Stimulated activated CD4-positive, alpha-beta T cell treated with anti-CD3 and anti-CD28 coated beads, TNF-alpha, amount 100 ng/mL, for 24 hours (primary cell): ENCODE measurements at regions not wholly inside any gene's neighbourhood (a gene's known extent, or its start where the extent isn't known, plus 50 kb on each side); places are given as distances from the start of the nearest gene placed in this dataset.

Source experiments
- DNase-seq, 3 experiments: peaks; one replicate each; pipeline ENCODE4 v3.0.0-alpha.2; 2020; ENCODE audit warnings: low read depth in 3 of 3

DNA sequence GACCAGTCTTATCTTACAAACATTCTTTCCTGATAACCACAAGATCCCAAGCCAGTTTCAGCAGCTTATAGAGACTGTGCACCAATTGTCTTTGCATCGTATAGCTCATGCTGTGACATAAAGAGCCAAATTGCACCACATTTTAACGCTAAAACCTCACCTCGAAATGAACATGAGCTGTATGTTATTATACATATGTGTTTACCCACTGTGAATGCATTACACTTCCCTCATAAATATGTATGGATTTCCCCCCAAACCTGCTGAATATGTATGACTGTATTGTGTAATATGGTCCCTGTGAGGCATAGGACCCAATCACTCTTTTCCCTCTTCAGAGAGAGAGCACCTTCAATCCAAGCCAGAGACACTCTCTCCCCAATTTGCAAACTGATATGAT, 692.4 kb downstream of the NLGN4X start:
- DNase-seq, result no peak

DNA sequence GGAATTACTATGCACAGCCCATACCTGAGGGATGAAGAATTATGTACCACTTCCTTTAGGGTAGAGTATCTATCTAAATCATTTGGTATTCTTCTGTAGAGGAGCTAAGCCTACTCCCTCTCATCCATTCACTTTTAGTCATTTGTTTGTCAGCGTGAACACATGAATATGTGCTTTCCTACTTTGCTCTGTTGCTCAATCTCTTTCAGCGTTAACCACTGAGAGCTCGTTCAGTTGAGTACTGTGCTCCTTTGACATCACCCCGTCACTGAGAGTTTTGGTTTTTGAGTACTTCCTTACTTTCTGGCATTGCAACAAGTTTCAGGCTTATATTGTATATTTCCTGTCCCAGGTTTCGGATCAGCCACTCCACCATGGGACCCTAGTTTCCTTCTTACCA, 700.6 kb downstream of the NLGN4X start:
- no peak for DNase-seq

DNA sequence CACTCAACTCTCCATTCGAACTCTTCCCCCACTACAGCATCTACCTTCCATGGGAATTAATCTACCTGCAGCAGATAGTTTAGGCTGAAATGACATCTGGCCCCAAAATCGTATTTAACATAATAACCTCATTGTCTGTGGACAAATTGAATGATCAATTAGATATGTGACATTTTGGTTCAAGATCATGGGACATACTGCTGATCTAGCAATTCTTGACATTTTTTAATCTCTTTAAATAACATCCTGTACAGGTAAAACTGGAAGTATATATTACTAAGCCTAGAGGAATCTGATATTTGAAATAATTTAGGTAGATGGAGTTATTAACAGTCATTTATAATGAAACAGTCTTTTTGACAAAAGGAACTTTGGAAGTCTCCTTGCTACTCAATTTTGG, 702.5 kb downstream of the NLGN4X start:
- DNase-seq, result no peak

DNA sequence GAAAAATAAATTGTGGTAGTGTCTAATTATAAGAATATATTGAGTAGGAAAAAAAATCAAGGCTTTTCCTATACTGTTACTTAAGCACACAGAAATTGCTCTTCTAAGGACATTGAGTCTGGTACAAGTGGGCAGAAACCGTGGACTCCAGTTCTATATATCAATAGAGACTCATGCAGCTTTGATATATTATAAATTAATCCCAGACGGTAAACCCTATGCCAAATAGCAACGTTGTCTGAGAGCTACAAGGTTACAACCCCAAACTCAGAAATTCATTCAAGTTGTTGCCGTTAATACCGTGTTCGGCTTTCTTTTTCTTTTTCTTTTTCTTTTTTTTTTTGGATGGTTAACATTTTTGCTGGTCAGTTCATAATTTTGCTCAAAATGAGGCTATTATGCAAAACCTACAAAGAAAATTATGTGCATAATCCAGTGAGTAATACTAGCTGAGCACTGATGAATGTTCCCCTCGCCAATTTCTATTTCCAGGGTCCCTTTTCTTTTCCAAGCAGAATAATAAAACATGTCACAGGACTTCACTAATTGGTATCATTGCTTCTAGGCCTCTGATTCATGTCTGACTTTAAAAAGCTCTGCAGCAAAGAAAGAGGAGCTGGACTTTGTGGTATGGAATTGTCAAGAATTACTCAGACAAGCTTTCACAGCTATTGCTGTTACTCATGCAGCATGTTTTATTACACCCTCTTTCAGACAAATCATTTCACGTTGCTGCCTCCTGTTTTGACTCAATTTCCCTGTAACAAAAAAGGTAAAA, 737.7 kb downstream of the NLGN4X start:
- no peak for DNase-seq

DNA sequence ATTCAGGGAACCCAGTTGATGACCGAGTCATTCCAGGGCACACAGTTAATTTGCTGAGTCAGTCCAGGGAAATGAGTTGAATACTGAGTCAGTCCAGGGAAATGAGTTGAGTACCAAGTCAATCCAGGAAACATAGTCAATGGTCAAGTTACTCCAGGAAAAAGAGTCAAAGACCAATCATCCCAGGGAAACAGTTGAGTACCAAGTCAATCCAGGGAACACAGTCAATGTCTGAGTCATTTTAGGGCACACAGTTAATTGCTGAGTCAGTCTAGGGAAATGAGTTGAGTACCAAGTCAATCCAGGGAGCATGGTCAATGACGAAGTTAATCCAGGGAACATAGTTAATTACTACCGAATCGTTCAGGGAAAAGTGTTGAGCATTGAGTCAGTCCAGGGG, 754.4 kb downstream of the NLGN4X start:
- DNase-seq, result no peak

DNA sequence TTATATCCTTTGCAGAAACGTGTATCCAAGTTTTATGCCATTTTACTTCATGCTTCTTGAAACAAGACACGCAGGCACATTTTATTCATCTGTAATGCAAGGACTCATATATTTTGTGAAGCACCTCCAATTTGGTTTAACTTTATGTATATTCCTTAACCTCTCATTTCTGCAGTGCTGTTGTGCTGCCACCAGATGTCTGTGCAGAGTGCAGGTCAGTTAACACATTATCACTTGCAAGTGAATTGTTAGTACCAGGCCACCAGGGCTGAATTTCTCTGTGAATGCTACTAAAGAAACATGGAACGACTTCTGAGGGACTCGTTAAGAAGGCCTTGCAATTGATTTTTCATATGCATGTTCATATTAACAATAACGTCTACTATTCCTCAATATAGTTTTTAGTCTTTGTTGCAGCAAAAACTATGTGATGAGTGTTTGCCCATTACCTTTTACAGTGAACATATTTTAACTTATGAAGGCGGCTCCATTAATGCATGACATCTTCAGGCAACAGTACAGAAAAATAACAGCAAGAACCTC, 770.3 kb downstream of the NLGN4X start:
- no peak for DNase-seq

DNA sequence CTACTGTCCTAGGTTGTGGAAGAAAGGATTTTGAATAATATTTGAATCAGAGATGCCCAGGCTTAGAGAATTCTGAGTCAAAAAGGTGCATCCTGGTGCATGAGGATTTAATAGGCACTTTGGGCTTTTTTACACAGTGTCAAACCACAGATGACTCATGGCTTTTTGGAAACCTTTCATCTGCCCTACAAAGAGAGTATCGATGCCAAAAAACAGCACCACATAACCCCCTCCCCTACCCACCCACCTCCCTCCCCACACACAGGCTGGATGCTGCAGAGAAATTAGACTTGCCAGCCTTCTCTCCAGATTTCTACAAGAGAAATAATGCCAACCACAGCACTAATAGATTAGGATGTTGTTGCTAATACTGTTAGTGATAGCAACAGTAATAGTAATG, 779.3 kb downstream of the NLGN4X start:
- DNase-seq, result no peak

DNA sequence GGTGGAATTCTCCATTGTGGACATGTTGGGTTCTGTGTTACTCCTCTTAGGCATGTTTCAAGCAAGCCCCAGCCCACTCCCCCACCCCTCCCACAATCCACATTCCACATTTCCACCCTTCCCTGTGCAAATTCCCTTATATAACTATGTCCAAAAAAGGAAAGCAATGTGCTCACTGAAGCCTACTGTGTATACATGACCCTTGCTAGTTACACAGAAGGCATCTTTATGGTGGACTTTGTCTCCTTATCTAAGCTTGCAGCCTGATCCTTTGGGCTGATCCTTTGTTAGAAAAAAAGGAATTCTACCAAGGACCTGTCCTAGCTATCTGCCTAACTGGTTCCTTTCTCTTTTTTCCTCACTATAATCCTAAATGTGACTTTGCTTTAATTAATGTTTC, 796.8 kb downstream of the NLGN4X start:
- no peak for DNase-seq

DNA sequence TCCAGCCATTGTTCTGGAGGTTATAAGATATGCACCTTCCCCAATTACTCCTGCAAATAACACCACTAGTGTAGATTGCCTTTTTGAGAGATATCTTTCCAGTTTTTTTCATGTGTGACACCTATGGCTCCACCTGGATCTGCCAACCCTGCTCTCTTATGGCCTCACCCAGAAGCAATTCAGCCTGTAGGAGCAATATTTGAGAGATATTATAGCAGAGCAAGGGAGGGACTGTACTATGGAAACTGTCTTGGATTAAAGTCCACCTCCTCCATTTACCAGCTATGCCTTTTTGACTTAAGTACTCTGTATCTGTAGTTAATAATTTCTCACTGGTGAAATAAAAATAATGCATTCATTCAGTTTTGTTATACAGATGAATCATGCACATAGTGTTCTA, 803.5 kb downstream of the NLGN4X start:
- no peak for DNase-seq

DNA sequence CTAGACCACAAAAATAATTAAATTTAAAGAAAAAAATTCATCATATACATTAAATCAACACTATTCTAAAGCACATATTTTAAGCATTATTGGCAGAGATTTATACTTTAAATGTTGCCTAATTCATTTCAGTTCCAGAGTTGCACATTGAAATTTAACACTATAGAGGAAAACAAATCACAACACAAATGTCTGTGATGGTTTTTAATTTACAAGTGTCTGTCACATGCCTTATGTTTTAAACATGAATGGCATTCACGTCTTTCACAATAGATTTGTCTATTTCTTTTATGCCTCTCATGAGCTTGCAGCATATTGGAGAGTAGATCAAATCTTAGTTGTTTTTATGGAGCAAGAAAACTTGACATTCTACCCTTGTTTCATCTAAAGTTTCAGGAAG, 811.3 kb downstream of the NLGN4X start:
- no peak for DNase-seq

DNA sequence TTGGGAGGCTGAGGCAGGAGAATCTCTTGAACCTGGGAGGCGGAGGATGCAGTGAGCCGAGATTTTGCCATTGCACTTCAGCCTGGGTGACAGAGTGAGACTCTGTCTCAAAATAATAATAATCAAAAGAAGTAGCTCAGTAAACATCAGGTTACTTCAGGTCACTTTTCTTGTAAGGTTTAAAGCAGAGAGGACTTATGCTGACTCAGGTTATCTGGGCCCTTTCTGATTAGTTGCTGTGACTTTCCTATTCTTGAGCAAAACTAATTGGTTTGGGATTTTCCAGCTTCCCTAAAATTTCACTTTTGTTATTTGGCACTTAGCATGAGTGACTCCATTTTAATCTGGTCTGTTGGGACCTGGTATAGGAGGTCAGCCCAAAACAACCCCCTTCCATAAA, 812.9 kb downstream of the NLGN4X start:
- DNase-seq, result no peak

DNA sequence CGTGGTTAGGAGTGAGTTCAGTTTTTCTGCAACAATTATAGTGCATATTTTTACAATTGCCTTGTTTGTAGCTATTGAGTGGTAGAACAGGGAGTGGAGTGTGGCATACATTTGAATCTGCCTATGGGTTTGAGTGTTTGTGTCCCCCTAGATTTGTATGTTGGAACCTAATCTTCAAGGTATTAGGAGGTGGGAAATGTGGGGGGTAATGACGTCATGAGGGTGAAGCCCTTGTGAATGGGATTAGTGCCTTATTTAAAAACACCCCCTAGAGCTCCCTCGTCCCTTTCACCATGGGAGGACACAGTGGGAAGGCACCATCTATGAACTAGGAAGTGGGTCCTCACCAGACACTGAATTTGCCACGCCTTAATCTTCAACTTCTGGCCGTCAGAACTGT, 819.6 kb downstream of the NLGN4X start:
- no peak for DNase-seq

DNA sequence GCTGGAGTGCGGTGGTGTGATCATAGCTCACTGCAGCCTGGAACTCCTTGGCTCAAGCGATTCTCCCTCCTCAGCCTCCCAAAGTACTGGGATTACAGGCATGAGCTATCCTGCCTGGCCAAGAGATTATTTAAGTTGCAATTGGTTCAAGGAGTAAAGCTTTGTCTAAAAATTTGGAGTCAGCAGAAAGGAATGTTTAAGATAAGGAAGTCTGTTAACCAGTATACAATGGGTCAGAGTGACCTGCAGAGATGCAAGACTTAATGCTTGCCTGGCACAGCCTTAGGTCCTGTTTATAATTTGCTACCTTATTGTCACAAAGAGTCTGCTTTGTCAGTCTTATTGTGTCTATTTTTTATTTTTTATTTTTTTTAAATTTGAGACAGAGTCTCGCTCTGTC, 826.2 kb downstream of the NLGN4X start:
- DNase-seq, result no peak

DNA sequence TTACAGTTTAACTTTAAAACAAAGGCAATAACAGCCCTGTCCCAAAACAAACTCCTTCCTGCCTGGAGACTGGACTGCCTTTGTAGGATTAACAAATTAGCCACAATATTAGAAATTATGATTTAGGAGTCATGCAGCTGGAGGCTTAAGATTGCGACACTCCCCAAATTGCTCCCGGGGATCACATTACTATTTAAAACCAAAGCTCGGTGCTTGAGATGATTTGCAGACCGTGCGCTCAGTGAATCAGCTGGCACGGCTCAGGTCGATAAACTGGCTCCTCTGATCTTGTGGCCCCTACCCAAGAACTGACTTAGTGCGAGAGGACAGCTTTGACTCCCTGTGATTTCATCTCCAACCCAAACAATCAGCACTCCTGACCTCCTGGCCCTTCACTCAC, 829.3 kb downstream of the NLGN4X start:
- no peak for DNase-seq

DNA sequence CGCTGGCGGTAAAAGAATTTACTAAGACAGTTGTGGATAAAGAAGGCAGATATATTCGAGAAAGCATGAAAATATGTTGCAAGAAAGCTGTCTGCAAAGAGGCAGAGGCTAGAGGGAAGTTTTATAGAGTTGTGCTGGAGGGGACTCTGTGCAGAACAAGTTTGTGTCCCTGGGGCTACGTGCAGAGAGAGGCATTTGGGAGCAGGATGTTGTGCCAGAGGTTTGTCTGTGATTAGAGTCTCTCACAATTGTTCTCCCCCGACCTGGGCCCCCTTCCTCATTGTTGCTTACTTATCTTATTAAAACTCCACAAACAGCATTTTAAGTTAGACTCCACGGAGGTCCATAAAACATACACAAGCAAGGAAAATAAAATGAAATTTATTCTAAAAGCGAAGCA, 831.3 kb downstream of the NLGN4X start:
- no peak for DNase-seq

DNA sequence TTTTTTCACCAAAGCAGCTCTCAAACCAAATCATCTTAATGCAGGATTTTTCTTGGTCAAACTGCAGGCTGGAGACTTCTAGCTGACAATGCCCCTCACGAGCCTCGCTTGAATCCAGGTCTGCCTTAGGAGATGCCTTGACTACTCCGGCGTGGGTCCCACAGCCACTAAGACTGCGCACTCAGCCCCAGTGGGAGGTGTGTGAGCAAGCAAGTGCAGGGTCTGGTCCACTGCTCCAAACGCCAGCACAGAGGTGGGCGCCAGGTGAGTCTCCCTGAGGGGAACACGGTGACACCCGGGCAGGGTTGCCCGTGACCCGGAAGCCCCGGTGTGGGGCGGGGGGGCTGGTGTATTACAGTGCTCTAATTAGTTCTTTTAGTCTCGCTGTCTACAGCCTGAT, 838.3 kb downstream of the NLGN4X start:
- DNase-seq, result no peak

DNA sequence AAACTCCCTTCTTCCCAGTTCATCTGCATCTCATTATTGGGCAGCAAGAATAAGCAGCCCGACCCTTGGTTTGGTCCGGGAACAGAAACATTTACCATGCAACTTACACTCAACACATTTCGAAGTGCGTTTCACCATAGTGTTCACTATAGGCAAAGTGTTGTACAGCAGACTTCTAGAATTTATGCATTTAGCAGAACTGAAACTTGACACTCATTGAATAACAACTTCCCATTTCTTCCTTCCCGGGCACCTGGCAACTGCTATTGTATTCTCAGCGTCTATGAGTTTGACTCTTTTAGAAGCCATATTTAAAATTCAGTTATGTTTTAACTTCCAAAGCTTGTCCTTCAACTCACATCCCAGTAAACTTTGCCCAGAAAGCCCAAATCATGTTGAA, 840.6 kb downstream of the NLGN4X start:
- DNase-seq, result no peak

DNA sequence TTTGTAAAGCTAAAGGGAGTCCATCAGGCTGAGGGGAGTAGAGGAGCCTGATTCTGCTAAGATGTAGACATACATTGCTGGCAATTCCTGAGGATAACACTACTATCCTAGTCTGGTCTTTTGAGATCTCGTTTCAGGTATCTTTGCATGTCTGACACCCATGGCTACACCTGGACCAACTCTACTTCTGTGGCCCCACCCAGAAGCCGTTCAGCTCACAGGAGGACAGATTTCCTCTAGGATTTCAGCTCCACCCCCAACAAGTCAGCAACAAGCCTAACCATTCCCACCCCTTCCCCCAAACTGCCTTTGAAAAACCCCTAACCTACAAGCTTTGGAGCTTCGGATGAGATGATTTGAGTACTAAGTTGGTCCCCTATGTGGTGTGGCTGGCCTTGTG, 848.2 kb downstream of the NLGN4X start:
- DNase-seq, result no peak

DNA sequence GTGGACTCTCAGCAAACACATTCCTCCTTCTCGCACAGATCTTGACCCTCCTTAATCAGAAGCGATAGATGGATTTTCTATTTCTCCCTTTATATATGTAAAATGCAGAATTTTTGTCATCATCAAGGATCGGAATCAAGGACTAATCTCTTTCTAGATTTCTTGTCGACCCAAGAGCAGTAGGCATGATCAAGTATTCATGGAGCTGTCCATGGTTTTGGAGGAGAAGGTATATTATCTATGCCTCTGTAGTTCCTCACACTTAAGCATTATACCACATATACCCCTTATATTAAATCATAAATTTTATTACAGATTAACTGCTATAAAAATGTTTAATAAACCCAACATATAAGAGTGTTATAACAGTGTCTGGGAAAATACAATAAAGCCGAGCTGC, 886.8 kb downstream of the NLGN4X start:
- no peak for DNase-seq

DNA sequence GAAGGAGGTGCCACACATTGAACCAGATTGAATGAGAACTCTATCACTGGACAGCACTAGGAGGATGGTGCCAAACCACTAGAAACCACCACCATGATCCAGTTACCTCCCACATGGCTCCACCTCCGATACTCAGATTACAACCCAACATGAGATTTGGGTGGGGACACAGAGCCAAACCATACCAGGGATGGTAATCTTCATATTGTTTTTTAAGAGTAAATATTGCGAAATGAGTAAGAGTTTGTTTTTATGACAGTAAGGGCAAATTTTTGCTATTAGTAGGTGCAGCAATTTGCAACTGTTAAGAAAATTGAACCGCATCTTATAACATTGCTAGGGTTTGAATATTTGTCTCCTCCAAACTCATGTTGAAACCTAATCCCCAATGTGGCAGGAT, 891.5 kb downstream of the NLGN4X start:
- no peak for DNase-seq

DNA sequence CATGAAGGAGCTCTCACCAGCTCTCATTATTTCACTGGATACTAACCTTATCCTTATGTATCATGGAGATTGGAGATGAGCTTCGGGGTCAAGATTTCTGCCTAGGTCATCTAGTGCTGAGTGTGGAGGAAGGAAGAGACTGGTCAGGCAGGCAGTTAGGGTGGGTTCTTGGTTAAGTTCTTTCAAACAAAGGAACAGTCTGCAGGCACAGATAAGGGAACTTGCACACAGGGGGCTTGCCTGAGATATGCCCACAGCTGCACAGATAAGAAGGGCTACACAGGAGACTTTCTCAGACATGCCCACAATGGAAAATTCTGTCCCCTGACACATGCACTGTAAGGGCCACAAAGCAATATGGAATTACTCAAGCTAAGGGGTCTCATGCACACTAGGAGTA, 904.1 kb downstream of the NLGN4X start:
- no peak for DNase-seq

DNA sequence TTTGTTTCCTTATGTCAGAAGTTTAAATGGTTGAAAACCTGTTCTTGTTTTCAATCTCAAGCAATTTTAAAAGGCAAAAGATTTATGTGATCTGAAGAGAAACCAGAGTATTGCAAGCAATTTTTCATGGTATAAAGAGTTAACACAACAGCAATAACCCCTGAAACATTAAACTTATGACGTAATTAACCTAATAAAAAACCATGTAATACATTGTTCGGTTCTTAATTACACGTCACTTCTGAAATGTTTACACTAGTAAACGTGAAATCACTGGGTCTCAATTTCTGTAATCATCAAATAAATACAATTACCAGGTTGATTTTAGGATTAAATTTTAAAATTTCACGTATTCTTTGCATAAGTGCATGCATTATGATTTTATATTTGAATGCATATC, 914.5 kb downstream of the NLGN4X start:
- DNase-seq, result no peak

DNA sequence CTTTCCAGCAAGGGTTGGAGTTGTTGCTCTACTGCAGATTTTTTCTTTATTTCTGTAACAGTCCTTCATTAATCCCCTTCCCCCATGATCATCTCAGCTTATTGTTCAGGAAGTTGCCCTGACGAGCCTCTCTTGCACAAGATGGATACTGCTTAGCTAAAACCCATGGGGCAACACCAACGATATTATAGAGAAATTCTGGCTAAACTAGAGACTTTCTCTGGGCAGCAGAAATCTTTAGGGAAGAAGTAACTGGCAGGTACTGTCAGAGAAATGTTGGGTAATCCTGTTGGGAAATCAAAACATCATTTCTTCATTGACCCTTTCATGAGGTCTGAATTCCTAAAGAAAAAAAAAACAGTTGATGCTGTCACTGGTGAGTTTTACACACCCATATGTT, 921.3 kb downstream of the NLGN4X start:
- DNase-seq, result no peak

DNA sequence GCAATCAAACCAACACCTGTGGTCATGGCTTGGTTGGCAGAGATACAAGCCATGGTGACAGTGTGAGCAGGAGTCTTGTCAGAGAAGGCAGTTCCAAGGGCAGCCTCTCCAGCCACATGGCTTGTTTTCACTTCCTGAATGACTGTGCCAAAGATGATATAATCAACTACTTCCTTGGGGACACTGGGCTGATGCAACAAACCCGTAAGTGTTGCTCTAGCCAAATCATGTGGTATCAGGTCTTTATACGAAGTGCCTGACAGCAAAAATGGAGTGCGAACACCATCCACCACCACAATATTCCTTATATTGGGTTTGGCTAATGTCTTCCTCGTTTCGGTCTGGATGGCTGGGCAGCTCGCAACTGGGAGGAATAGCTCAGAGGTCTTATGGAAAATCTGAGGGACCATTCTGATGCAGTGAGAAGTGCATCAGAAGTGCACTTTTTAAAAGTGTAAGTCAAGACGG, 922.0 kb downstream of the NLGN4X start:
- no peak for DNase-seq
